ENCODE measurements at regions not wholly inside any gene's neighbourhood (a gene's known extent, or its start where the extent isn't known, plus 50 kb on each side); places are given as distances from the start of the nearest gene placed in this dataset.
A peak's percentile ranks its signal among the peaks of the same experiment; 100 is the strongest.
"Not testable (repeated sequence)": the region's sequence is repeated elsewhere in the genome, so short reads cannot be mapped to it uniquely, and the experiment has no call there.

DNA sequence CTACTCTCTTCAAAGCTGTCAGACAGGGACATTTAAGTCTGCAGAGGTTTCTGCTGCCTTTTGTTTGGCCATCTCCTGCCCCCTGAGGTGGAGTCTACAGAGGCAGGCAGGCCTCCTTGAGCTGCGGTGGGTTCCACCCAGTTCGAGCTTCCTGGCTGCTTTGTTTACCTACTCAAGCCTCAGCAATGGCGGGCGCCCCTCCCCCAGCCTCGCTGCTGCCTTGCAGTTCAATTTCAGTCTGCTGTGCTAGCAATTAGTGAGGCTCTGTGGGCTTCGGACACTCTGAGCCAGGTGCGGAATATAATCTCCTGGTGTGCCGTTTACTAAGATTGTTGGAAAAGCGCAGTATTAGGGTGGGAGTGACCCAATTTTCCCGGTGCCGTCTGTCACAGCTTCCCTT, 86.0 kb downstream of the MSTN start (continued):
- TF ChIP-seq, protein P1, sequence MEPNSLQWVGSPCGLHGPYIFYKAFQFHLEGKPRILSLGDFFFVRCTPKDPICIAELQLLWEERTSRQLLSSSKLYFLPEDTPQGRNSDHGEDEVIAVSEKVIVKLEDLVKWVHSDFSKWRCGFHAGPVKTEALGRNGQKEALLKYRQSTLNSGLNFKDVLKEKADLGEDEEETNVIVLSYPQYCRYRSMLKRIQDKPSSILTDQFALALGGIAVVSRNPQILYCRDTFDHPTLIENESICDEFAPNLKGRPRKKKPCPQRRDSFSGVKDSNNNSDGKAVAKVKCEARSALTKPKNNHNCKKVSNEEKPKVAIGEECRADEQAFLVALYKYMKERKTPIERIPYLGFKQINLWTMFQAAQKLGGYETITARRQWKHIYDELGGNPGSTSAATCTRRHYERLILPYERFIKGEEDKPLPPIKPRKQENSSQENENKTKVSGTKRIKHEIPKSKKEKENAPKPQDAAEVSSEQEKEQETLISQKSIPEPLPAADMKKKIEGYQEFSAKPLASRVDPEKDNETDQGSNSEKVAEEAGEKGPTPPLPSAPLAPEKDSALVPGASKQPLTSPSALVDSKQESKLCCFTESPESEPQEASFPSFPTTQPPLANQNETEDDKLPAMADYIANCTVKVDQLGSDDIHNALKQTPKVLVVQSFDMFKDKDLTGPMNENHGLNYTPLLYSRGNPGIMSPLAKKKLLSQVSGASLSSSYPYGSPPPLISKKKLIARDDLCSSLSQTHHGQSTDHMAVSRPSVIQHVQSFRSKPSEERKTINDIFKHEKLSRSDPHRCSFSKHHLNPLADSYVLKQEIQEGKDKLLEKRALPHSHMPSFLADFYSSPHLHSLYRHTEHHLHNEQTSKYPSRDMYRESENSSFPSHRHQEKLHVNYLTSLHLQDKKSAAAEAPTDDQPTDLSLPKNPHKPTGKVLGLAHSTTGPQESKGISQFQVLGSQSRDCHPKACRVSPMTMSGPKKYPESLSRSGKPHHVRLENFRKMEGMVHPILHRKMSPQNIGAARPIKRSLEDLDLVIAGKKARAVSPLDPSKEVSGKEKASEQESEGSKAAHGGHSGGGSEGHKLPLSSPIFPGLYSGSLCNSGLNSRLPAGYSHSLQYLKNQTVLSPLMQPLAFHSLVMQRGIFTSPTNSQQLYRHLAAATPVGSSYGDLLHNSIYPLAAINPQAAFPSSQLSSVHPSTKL (CRISPR knock-in tag; IDR thresholded peaks at IDR 0.05), result 0 out of 2 replicates have a peak, but pooled peaks have one; percentile 32
- TF ChIP-seq FOXA1 (IDR thresholded peaks at IDR 0.05), result not testable (repeated sequence)
- TF ChIP-seq FOXA1 (CRISPR knock-in tag; IDR thresholded peaks at IDR 0.05) (peak; percentile 59), SP4 (CRISPR knock-in tag; IDR thresholded peaks at IDR 0.05) (0 out of 2 replicates have a peak, but pooled peaks have one; percentile 21)
- TF ChIP-seq, protein P2, sequence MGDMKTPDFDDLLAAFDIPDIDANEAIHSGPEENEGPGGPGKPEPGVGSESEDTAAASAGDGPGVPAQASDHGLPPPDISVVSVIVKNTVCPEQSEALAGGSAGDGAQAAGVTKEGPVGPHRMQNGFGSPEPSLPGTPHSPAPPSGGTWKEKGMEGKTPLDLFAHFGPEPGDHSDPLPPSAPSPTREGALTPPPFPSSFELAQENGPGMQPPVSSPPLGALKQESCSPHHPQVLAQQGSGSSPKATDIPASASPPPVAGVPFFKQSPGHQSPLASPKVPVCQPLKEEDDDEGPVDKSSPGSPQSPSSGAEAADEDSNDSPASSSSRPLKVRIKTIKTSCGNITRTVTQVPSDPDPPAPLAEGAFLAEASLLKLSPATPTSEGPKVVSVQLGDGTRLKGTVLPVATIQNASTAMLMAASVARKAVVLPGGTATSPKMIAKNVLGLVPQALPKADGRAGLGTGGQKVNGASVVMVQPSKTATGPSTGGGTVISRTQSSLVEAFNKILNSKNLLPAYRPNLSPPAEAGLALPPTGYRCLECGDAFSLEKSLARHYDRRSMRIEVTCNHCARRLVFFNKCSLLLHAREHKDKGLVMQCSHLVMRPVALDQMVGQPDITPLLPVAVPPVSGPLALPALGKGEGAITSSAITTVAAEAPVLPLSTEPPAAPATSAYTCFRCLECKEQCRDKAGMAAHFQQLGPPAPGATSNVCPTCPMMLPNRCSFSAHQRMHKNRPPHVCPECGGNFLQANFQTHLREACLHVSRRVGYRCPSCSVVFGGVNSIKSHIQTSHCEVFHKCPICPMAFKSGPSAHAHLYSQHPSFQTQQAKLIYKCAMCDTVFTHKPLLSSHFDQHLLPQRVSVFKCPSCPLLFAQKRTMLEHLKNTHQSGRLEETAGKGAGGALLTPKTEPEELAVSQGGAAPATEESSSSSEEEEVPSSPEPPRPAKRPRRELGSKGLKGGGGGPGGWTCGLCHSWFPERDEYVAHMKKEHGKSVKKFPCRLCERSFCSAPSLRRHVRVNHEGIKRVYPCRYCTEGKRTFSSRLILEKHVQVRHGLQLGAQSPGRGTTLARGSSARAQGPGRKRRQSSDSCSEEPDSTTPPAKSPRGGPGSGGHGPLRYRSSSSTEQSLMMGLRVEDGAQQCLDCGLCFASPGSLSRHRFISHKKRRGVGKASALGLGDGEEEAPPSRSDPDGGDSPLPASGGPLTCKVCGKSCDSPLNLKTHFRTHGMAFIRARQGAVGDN (CRISPR knock-in tag; IDR thresholded peaks at IDR 0.05), result 0 out of 2 replicates have a peak, but pooled peaks have one; percentile 22

DNA sequence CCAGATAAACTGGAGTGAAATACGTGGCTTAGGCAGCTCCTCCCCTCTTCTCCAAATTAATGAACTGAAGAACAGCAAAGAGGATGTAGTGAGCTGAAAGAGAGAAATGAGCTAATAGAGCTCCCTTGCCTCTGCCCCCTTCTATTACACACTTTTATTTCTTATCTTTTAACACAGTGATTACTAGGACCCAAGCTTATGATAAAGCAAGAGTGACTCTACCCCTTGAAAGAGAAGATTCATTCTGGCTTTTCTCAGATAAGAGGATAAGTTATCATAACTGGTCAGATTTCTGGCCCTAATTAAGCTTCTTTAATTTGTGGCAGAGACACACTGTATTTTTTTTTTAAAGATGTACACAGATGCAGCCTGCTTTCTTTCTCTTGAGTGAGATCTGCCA, 102.2 kb downstream of the MSTN start:
- FAIRE-seq (no peak), ATAC-seq (no peak), DNase-seq (ENCODE audit: low spot score) (no peak)
- Histone ChIP-seq H3K27me3 (ENCODE audit: control insufficient read depth in 1 of 2, insufficient read depth in 2 of 2, low read length in 2 of 2) (no peaks in the 10 kb centered on the region), H3K9me3 (ENCODE audit: low read length) (no peaks in the 10 kb centered on the region), H3K36me3 (replicated peaks in 1 of 2; ENCODE audit: control insufficient read depth in 1 of 2, insufficient read depth in 2 of 2, low read length in 2 of 2) (no peaks in the 10 kb centered on the region), H4K20me1 (ENCODE audit: insufficient read depth, low read length) (no peaks in the 10 kb centered on the region), H3K4me1 (ENCODE audit: insufficient read depth, low read length) (no peaks in the 10 kb centered on the region), H3K79me2 (ENCODE audit: insufficient read depth, low read length) (no peaks in the 10 kb centered on the region), H3K4me3 (replicated peaks in 1 of 3; ENCODE audit: insufficient read depth in 1 of 3, low read depth in 2 of 3, low read length in 3 of 3) (no peak overlapping the region), H2AFZ (ENCODE audit: low read length) (no peak overlapping the region), H3K27ac (ENCODE audit: extremely low read length, insufficient read depth, low read length) (no peak overlapping the region), H3K9ac (ENCODE audit: insufficient read depth, low read depth, low read length) (no peak overlapping the region), H3K4me2 (ENCODE audit: low read depth, low read length) (no peak overlapping the region)
- intact Hi-C loops (cut with micrococcal nuclease; ENCODE audit: unreplicated experiment), result no loop called here
- in situ Hi-C loops (cut with HindIII; ENCODE audit: extremely low pct_ligation_motif_present, low pct_unique_long_range_greater_than_20kb), result no loop called here
- POLR2A ChIA-PET, result no interaction called here
- no TSS peak for BruUV-seq (replicated peaks)
- 0% methylated on average over 1 of the region's 1 CpG for WGBS (ENCODE audit: low lambda C conversion rate)
- TF ChIP-seq PAF1 (CRISPR knock-in tag; IDR thresholded peaks at IDR 0.05) (no peak), TAF1 (CRISPR knock-in tag; IDR thresholded peaks at IDR 0.05) (no peak), ELF1 (CRISPR knock-in tag; IDR thresholded peaks at IDR 0.05) (no peak), HMG20B (CRISPR knock-in tag; conservative IDR thresholded peaks at IDR 0.05) (no peak), IKZF1 (IDR thresholded peaks at IDR 0.05) (no peak), PHF20 (CRISPR knock-in tag; IDR thresholded peaks at IDR 0.05) (no peak), ZNF720 (CRISPR knock-in tag; IDR thresholded peaks at IDR 0.05) (no peak), MED13 (CRISPR knock-in tag; IDR thresholded peaks at IDR 0.05) (no peak), NFRKB (IDR thresholded peaks at IDR 0.05) (no peak), RBM22 (optimal IDR thresholded peaks at IDR 0.05; ENCODE audit: low read length) (no peak)
- TF ChIP-seq, protein P3, sequence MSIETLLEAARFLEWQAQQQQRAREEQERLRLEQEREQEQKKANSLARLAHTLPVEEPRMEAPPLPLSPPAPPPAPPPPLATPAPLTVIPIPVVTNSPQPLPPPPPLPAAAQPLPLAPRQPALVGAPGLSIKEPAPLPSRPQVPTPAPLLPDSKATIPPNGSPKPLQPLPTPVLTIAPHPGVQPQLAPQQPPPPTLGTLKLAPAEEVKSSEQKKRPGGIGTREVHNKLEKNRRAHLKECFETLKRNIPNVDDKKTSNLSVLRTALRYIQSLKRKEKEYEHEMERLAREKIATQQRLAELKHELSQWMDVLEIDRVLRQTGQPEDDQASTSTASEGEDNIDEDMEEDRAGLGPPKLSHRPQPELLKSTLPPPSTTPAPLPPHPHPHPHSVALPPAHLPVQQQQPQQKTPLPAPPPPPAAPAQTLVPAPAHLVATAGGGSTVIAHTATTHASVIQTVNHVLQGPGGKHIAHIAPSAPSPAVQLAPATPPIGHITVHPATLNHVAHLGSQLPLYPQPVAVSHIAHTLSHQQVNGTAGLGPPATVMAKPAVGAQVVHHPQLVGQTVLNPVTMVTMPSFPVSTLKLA (IDR thresholded peaks at IDR 0.05), result no peak
- CTCF ChIA-PET (ENCODE audit: low intra/inter-chr PET ratio, low total read pairs), result no interaction called here

All from HepG2 (cell line).